ENCODE measurements at regions not wholly inside any gene's neighbourhood (a gene's known extent, or its start where the extent isn't known, plus 50 kb on each side); places are given as distances from the start of the nearest gene placed in this dataset.

DNA sequence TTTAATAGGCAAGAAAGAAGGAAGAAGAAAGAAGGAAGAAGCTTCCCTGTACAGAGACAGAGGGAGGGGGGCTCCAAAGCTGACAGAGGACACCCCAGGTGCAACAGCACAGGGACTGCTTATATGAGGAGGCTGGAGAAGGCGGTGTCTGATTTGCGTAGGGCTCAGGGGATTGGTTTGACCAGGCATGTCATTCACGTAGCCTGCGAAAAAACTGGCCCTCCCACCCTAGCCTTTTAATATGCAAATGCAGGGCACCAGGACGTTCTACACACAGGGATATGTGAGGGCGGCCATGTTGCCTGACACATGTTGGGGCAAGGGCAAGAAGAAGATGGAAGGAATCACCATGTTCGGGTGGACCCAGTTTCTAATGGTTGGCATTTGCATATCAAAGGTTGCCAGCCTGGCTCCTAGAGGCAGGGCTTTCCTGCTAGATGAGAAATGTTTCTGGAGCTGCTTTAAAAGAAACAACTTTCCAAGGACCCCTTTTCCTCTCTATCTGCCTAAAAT, 305.4 kb upstream of the CDYL start:
- no peak for TF ChIP-seq NFE2L1 (tag; IDR thresholded peaks at IDR 0.05; ENCODE audit: borderline replicate concordance, low read depth)
- TF ChIP-seq SPI1 (IDR thresholded peaks at IDR 0.05; ENCODE audit: borderline replicate concordance, low read depth, low read length), result no peak
- TF ChIP-seq, protein P1, sequence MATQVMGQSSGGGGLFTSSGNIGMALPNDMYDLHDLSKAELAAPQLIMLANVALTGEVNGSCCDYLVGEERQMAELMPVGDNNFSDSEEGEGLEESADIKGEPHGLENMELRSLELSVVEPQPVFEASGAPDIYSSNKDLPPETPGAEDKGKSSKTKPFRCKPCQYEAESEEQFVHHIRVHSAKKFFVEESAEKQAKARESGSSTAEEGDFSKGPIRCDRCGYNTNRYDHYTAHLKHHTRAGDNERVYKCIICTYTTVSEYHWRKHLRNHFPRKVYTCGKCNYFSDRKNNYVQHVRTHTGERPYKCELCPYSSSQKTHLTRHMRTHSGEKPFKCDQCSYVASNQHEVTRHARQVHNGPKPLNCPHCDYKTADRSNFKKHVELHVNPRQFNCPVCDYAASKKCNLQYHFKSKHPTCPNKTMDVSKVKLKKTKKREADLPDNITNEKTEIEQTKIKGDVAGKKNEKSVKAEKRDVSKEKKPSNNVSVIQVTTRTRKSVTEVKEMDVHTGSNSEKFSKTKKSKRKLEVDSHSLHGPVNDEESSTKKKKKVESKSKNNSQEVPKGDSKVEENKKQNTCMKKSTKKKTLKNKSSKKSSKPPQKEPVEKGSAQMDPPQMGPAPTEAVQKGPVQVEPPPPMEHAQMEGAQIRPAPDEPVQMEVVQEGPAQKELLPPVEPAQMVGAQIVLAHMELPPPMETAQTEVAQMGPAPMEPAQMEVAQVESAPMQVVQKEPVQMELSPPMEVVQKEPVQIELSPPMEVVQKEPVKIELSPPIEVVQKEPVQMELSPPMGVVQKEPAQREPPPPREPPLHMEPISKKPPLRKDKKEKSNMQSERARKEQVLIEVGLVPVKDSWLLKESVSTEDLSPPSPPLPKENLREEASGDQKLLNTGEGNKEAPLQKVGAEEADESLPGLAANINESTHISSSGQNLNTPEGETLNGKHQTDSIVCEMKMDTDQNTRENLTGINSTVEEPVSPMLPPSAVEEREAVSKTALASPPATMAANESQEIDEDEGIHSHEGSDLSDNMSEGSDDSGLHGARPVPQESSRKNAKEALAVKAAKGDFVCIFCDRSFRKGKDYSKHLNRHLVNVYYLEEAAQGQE (IDR thresholded peaks at IDR 0.05; ENCODE audit: borderline replicate concordance), result no peak
- TF ChIP-seq, protein P1 (CRISPR knock-in tag; IDR thresholded peaks at IDR 0.05; ENCODE audit: low read depth), result no peak
- TF ChIP-seq, protein P2, sequence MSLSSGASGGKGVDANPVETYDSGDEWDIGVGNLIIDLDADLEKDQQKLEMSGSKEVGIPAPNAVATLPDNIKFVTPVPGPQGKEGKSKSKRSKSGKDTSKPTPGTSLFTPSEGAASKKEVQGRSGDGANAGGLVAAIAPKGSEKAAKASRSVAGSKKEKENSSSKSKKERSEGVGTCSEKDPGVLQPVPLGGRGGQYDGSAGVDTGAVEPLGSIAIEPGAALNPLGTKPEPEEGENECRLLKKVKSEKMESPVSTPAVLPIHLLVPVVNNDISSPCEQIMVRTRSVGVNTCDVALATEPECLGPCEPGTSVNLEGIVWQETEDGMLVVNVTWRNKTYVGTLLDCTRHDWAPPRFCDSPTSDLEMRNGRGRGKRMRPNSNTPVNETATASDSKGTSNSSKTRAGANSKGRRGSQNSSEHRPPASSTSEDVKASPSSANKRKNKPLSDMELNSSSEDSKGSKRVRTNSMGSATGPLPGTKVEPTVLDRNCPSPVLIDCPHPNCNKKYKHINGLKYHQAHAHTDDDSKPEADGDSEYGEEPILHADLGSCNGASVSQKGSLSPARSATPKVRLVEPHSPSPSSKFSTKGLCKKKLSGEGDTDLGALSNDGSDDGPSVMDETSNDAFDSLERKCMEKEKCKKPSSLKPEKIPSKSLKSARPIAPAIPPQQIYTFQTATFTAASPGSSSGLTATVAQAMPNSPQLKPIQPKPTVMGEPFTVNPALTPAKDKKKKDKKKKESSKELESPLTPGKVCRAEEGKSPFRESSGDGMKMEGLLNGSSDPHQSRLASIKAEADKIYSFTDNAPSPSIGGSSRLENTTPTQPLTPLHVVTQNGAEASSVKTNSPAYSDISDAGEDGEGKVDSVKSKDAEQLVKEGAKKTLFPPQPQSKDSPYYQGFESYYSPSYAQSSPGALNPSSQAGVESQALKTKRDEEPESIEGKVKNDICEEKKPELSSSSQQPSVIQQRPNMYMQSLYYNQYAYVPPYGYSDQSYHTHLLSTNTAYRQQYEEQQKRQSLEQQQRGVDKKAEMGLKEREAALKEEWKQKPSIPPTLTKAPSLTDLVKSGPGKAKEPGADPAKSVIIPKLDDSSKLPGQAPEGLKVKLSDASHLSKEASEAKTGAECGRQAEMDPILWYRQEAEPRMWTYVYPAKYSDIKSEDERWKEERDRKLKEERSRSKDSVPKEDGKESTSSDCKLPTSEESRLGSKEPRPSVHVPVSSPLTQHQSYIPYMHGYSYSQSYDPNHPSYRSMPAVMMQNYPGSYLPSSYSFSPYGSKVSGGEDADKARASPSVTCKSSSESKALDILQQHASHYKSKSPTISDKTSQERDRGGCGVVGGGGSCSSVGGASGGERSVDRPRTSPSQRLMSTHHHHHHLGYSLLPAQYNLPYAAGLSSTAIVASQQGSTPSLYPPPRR (CRISPR knock-in tag; IDR thresholded peaks at IDR 0.05; ENCODE audit: borderline replicate concordance), result no peak
- TF ChIP-seq MYBL2 (IDR thresholded peaks at IDR 0.05; ENCODE audit: low read depth), result no peak
- TF ChIP-seq MYBL2 (CRISPR knock-in tag; IDR thresholded peaks at IDR 0.05; ENCODE audit: borderline replicate concordance), result no peak

All from K562 (cell line).